Stimulated activated CD4-positive, alpha-beta T cell treated with anti-CD3 and anti-CD28 coated beads, Interleukin-12 subunit alpha, Interleukin-12 subunit beta, amount 100 ng/mL, for 4 hours (primary cell): ENCODE measurements at regions not wholly inside any gene's neighbourhood (a gene's known extent, or its start where the extent isn't known, plus 50 kb on each side); places are given as distances from the start of the nearest gene placed in this dataset.

ENCODE experiments used
- DNase-seq: peaks from one replicate; pipeline ENCODE4 v3.0.0-alpha.2; 2020

DNA sequence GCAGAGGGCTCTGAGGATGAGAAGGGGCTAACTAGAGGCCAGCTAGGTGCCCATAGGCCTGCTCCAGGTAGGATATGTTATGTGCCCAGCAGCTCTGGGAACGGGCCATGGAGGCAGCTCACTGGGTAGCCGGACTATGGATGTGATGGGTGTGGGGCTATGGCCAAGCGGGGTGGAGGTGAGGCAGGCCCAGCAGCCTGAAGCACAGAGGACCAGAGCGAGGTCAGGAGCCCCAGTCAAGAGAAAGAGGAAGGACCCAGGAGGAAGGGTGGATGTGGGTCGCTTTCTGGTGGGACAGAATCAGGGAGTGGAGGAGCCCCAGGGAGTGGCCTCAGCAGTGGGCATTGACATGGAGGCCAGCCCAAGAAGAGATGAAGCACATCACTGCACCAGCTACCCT lies 117.9 kb upstream of the MLN start:
- no peak for DNase-seq

DNA sequence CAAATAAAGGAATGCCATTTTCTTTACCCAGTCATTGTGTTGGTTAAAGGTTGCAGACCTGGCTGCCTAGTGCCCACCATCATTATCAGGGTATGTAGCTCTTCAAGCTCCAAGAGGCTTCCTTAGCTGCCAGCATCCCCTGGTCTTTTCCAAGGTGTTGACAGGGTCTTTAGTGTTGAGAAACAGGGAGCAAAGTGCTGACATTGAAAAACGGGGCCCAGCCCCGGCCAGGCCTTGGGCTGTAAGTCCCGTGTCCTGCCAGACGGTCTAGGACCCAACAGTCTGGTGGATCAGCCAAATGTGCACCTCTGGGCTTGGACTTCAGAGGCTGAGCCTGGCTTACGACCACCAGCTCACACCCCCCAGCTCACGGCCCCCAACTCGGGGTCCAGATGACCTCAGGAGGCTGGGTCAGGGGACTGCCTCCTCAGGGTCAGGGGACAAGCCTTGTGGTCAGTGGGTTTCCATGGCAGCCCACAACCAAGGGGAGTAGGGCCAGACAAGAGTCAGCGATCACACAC lies 114.4 kb upstream of the MLN start:
- DNase-seq, result no peak

DNA sequence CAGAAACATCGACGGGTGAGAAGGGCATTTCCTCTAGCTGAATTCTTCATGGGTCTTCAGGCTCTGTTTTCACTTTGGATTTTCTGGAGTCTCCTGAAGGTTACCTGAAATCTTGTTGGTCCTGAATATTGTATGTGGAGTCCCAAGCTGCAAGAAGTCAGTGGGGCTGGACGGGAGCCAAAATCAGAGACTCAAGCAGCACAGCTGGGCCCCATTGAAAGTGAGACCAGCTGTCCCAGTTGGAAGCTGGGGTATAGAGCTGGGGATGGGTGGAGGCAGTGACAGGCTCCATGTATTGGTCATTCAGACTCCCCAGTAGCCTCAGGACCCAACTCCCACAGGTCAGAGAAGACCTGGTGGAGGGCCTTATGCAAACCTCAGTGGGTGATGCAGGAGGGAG lies 111.3 kb upstream of the MLN start:
- DNase-seq, result no peak

DNA sequence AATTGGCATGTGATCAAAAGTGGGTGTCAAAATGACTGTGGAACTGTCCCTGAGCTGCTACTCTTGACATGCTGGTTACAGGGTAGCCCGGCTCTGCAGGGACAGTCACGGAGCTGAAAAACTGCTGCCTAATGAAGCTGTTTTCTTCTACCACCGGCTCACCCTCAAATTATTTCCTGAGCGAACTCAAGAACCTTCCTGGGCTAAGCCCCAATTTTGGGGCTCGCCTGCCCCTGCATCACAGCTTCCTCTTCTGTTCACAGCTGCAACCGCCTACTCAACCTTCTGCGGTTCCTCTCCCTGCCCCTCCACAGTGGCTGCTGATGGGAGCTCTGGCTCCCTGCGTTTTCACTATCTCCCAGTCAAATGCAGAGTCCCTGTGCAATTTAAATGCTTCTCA lies 110.8 kb upstream of the MLN start:
- DNase-seq, result peak; percentile 30

DNA sequence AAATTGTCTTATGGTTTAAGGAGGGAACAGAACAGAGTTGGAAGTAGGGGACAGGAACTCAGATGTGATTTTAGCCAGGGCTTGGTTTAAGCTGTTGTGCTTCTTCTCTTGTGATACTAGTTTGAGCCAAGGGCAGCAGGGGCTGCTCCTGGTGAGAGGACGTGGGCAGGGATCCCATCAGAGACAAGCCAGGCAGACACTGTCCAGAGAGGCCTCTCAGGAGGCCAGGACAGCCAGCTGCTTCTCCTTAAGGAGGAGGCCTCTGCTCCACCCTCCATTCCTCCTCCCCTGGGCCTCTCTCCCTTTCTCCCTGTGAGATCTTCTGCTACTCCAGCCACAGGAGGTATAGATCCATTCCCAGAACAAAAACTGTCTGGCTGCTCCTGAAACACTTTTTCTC lies 108.4 kb upstream of the MLN start:
- DNase-seq, result no peak

DNA sequence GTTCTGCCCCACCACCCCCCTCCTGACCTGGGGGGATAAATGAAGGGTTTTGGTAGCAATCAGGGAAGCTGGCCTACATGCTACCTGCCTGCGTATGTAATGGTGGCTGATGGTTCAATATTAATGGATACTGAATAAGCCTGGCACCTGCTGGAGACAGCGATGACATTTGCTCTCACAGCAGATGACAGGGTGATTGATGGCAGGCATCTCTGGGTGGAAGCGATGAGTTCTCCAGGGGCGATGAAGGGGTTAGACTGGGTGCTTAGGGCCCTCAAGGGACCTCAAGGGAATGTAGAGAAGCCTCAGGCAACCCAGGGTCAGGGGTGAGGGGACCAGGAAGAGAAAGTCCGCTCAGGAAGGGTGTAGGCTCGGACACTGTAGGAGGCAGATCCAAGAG lies 107.7 kb upstream of the MLN start:
- no peak for DNase-seq

DNA sequence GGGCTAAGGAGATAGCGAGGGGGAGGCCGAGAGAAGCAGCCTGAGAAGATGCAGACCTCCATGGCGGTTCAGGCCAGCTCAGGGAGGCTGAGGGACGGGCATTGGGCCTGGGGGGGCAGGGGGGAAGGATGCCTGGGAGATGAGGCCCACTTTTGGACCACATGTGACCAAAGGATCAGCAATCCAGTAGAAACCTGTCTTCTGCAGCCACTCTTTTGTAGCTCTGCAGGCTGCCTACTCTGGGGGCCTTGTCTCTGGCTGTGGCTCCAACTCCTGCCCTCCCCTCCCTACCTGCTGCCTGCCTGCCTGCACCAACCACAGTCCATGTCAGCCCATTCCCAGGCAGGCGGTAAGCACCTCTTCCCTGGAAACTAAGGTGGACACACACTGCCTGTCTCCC lies 106.8 kb upstream of the MLN start:
- DNase-seq, result no peak

DNA sequence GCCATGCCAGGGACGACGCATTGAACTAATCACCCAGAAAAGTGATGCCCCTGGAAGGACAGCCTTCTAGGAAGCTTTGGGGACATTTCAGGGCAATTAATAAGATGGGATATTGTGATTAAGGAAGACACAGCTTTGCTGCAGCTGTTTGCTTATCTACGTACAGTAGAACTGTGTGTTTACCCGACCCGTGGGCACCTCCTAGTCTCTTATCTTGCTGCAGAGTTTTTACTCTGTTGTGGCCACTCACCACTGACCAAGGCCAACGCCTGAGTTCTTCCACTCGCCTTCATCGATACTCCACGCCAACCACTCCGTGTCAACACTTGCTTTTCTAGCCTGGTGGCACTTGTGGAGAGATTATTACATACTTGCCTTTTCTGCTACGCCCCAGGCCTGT lies 105.9 kb upstream of the MLN start:
- no peak for DNase-seq

DNA sequence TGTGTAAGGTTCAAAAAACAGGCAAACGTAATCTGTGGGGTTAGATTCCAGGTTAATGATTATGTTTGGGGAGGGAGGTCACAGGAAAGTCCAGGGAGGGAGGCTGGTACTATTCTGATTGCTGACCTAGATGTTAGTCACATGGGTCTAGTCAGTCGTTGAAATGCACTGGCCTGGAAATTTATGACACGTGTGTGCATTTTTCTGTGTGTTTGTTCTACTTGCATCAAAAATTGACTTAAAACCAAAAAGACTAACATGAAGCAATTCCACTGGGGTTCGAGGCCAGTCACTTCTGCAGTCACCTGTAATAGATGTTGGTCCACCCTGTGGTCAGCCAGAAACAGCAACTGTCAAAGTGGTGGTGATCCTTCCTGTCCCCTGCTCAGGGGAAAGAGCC lies 104.2 kb upstream of the MLN start:
- DNase-seq, result no peak

DNA sequence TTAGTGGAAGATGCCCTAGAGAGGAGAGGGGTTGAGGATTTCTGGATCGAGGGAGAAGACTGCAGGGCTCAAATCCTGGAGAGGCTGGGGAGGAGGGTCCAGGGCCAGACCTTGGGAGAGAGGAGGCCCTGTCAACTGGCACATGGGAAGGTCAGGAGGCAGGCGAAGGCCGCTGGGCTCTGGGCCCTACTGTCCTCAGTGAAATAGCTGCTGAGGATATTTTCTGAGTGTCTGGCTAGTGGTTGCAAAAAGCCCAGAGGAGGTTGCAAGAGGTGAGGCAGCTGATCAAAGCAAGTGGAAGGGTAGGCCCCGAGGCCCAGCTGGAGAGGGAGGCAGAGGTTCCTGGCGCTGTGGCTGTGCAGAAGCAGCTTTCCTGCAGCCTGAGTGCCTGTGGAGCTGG lies 103.4 kb upstream of the MLN start:
- no peak for DNase-seq

DNA sequence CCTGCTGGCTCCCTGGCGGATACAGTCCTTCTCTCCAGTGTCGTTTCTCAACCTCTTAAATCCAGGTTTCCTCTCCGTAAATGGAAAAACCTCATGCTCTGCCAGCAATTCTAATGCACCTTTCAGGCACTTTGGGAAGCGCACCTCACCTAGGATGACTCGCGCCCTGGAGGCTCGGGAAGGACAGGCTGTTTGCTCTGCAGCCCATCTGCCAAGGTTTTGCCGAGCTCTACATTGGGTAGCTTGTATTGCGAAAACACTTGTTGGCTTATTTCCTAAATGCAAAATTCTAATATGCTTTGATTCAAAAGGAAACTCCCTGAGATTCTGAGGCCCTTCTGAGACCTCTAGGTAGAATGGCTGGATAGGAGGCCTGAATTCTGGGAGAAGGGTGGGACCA lies 102.6 kb upstream of the MLN start:
- DNase-seq, result no peak

DNA sequence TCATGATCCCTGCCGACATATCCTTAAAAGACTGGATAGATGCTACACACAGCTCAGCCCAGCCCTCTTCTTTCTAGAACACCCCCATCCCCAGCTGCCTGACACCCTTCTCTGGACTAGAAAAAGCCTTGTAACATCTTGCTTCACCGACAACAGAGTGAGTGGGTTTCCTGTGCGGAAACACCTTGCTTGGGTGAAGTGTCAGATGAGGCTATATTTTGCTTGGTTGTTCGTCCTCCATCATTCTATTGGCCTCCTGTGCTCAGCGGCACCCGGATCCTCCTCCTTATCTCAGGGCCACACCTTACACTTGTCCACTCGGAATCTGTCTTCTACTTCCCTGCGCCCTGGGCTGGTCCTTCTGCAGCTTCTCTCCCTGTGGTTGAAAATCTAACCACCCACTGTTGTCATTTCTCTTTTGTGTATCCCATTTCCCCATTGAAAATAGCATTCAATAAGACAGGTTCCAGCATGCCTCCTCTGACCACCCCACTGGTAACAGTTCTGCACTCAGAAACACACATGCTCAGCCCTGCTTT lies 101.3 kb upstream of the MLN start:
- no peak for DNase-seq

DNA sequence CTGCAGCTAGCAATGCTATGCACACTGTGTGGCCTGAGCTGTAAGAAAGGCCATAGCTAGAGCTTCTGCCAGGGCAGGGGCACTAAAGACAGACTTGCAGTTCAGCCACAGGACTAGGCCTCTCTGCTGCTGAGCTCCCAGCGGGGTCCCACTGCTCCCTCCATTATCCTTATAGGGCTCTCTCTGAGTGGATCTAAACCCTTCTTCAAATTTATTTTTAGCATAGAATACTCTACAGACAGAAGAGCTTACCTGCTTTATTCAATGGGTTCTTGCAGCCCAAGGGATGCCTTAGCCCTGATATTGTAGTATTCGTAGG lies 100.9 kb upstream of the MLN start:
- DNase-seq, result no peak

DNA sequence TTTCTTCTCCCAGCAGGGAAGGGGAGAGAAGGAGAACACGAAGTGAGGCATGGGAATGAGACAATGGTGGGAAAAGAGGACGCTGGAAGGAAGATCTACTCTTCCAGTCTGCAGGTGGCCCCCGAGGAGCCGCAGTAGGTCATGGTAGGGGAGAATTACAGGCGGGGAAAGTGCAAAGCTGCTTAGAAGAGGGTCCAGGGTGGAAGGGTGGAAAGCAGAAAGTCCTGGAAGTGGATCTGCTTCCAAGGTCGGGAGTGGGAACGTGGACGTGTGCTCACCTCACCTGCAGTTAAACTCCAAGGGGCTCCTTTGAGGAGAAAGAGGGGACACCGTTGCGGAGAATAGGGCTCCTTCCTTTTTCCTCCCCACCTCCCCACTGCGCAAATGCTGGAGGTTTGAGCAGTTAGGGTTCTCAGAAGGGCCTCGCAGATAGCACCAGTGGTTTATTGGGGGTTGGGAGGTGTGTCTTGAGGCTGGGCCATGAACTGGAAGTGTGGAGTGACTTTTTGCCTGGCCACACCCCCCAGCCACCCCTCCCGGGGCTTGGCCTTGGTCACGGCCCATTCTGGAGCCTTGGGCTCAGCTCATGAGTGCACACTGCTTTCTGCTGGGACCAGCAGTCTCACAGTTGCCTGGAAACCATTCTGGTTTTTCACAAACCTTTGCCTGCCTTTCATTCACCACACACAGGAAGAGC lies 100.4 kb upstream of the MLN start:
- DNase-seq, result no peak

DNA sequence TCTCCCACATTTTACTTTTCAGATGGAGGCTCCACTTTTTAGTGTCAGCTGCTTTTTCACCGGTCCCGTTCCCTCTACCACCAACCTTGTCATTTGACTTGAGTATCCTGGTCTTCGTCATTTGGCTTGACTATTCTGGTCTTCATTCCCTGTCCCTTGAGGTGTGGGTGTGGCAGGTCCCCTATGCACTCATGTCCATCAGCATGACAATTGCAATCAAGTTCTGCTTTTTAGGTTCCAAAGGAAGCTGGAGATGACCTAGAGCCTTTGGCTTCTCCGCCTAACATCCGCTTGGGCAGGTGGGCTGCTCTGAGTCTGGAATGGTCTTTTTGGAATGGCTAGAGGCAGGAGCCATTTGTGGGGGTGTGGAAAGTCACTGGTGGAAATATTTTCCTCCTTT lies 99.8 kb upstream of the MLN start:
- DNase-seq, result no peak

DNA sequence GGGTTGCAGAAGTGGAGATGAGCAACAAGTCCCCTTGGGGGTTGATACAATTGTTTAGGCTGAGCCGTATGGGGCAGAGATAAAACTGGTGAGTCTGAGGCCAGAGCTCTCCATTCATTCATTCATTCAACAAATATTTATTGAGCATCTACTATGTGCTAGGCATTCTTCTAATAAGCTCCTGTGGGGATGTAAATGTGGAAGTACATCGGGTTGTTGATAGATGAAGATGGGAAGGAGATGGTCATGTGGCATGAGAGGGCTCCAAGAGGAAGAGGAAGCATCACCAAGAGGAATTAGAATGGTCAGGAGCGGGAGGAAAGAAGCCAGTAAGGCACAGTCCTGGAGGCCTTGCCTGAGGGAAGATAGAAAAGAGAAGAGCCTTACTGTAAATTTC lies 98.7 kb upstream of the MLN start:
- DNase-seq, result no peak

DNA sequence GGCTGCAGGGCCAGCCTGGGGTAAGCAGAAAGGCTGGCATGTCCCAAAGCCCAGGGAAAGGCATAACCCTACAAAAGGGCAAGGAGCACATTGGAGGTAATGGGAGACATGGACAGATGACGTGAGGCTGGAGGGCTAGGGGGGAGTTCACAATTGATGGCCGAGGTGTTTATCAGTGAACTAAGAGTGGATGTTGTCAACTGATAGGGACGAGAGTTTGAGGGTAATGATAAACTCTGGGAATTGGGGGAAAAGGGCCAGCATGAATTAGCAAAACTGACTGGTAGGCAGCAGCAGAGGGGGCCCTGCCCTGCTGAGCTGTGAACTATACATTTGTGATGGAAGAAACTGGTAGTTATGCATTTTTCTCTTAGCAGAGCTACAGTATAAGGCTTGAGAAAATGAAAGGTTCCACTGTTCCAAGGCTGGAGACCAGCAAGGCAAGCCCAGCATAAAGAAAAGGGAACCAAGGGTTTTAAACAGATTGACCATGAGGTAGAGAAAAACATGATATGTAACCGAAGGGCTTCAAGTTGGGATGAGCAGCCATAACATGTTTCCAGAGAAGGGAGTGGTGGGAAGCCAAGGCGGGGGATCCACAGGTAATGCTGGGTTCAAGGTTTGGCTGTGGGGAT lies 98.1 kb upstream of the MLN start:
- no peak for DNase-seq

DNA sequence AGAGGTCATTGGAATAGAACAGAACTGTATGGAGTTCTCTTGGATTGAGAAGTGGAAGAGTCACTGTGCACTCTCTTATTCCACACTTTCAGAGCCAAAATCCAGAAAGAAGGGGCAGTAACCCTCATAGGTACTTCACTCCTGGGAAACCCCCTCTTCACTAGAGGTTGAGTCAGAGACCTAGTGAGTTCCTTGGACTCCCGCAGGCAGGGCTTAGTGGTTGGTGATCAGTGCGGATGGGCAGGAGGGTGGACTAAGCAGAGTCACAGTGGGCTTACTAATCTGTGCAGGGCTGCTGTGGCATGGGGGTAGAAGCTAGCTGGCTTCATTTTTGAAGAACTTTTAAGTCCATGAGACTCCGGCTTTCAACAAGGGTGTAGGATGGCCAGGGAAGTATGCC lies 95.0 kb upstream of the MLN start:
- DNase-seq, result no peak

DNA sequence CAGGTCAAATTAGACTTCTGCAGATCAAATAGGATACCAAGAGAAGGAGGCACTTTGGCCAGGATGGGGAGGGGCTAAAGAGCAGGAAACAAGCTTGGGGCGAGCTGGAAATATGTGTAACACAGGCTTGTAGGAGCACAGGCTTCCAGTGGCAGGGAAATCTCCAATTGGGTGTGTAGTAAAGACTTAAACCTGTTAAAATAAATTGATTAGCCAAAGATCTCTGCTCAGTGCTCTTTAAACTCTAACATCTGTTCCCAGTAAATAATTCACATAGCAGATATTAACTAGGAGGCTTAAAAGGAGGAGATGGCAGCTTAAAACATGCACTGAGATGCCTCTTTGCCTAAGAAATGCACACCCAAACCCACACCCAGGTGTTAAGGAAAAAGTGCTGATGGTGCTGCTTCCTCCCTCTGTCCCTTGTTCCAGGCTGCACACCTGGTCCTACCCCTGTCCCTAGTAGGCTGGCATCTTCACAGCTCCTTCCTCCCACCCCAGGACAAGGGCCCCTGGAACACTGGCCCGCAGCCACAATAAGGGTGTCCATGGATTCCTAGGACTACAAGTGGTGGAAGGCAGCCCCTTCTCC lies 93.5 kb upstream of the MLN start:
- no peak for DNase-seq

DNA sequence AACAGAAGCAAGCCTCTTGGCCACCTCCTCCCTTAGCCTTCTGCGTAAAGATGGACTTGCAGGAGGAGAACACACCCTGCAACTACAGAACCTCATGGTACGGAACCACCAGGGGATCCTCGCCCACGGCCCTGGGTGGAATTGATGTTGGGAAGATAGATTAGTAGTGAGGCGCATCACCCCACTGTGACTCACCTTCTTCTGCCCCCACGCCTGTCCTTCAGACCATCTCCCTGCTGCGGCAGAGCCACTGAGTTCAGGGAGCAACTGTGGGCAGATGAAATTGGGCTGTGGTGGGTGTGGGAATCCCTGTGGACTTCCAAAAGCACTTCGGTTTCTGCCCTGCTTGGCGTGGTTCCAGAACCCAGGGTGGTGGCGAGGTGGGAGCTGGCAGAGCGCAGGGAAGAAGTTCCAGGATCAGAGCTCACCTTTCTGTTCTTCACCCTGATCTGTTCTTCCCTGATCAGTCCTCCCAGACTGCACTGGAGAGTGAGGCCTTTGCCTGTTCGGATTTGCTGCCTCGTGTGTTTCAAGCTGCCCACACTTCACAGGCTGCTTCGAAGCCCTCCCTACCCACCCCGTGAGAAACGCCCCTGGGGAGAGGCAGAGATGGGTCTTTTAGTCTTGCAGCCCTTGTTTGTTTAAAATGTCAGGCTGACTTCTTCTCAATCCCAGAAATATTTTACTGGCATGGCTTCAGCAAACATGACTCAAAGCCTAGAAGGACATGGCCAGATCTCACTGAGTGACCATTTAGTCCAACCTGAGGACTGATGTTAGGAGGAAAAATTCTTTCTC lies 92.8 kb upstream of the MLN start:
- no peak for DNase-seq

DNA sequence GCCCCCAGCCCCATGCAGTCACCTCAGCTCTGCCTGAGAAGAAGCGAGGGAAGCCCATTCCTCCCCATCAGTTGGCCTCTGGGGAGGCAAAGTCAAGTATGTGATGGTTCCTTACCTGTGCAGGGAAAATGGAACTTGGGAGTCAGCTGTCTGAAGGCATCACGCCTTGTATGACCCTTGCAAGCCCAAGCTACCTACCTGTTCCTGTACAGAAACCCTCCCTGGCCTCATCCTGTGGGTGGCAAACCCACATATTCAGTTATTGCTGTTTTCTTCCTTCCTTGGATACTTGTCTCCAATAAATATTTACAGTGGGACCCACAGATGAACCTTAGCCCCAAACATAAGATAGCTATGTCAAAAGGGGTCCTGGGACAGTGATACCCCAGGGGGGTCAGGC lies 92.2 kb upstream of the MLN start:
- DNase-seq, result no peak

DNA sequence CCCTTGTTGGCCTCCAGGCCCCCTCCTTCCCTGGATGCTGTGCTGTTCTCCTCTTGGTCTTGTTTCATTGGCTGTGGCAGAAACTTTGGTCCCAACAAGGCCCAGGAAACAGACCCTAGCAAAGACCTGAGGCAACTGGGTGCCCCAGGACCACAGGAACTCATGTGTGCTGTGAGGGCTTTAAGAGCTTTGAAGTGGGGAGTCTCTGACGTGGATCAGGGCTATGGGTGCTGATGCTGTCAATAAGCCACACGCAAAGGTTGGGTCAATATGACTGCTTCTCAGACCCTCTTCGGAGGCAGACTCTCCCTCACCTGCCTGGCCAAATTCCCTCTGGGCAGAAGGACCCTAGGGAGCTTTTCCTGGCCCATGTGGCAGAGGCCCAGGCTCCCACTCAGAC lies 91.5 kb upstream of the MLN start:
- no peak for DNase-seq

DNA sequence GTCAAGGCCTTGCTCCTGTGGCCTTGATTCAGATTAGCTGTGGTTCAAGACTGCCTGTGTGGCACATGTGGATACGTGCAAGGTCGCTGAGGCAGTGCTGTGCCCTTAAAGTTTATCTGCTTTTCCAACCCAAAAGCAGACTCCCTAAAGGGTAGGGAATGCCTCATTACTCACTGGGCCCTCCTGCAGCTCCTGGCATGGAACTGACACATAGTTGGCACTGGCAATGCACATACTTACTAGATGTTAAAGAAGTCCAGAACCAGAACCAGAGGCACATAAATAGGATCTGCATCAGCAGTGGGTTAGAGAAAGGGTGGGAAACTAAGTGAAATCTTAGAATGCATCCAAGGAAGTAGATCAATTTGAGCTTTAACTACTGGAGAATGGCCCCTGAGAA lies 90.6 kb upstream of the MLN start:
- no peak for DNase-seq
